ENCODE measurements at regions not wholly inside any gene's neighbourhood (a gene's known extent, or its start where the extent isn't known, plus 50 kb on each side); places are given as distances from the start of the nearest gene placed in this dataset.

- H3K4me1 Mint-ChIP-seq (ENCODE audit: low read depth, unreplicated experiment): no peaks in the 10 kb centered on the region
- no peaks in the 10 kb centered on the region for H3K36me3 Mint-ChIP-seq (ENCODE audit: insufficient read depth, unreplicated experiment)
- CTCF ChIA-PET: no interaction called here
- H3K27ac Mint-ChIP-seq (ENCODE audit: unreplicated experiment): no peak overlapping the region
- intact Hi-C loops (cut with micrococcal nuclease; ENCODE audit: unreplicated experiment): no loop called here
- no peaks in the 10 kb centered on the region for H3K9me3 Mint-ChIP-seq (ENCODE audit: low read depth, unreplicated experiment)
- BruUV-seq (replicated peaks): no TSS peak
- no peak overlapping the region for H3K4me3 Mint-ChIP-seq (ENCODE audit: low read depth, unreplicated experiment)
- peaks cover 21% of the 10 kb centered on the region for H3K27me3 Mint-ChIP-seq (ENCODE audit: unreplicated experiment)
- TF ChIP-seq CTCF (IDR thresholded peaks at IDR 0.05; ENCODE audit: unreplicated experiment): no peak
- no peak for DNase-seq
Measured at GRCh38 chr2:126978333-126978732, 79.6 kb downstream of the TEX51 start.

- CTCF ChIA-PET: no interaction called here
- Mint-ChIP-seq H3K9me3 (ENCODE audit: low read depth, unreplicated experiment) (no peaks in the 10 kb centered on the region), H3K27me3 (ENCODE audit: unreplicated experiment) (peaks cover 13% of the 10 kb centered on the region), H3K4me3 (ENCODE audit: low read depth, unreplicated experiment) (no peak overlapping the region), H3K4me1 (ENCODE audit: low read depth, unreplicated experiment) (no peaks in the 10 kb centered on the region), H3K36me3 (ENCODE audit: insufficient read depth, unreplicated experiment) (no peaks in the 10 kb centered on the region), H3K27ac (ENCODE audit: unreplicated experiment) (no peak overlapping the region)
- TF ChIP-seq CTCF (IDR thresholded peaks at IDR 0.05; ENCODE audit: unreplicated experiment): no peak
- BruUV-seq (replicated peaks): no TSS peak
- DNase-seq: no peak
- intact Hi-C loops (cut with micrococcal nuclease; ENCODE audit: unreplicated experiment): no loop called here
Measured at GRCh38 chr2:126979039-126980003, 80.6 kb downstream of the TEX51 start.

GRCh38 chr2:126981476-126981875, 82.8 kb downstream of the TEX51 start:
- DNase-seq: no peak
- CTCF ChIA-PET: no interaction called here
- no peak for TF ChIP-seq CTCF (IDR thresholded peaks at IDR 0.05; ENCODE audit: unreplicated experiment)
- Mint-ChIP-seq H3K27ac (ENCODE audit: unreplicated experiment) (no peak overlapping the region), H3K4me3 (ENCODE audit: low read depth, unreplicated experiment) (no peak overlapping the region), H3K4me1 (ENCODE audit: low read depth, unreplicated experiment) (no peaks in the 10 kb centered on the region), H3K9me3 (ENCODE audit: low read depth, unreplicated experiment) (no peaks in the 10 kb centered on the region), H3K36me3 (ENCODE audit: insufficient read depth, unreplicated experiment) (no peaks in the 10 kb centered on the region), H3K27me3 (ENCODE audit: unreplicated experiment) (peaks cover 21% of the 10 kb centered on the region)
- BruUV-seq (replicated peaks): no TSS peak
- intact Hi-C loops (cut with micrococcal nuclease; ENCODE audit: unreplicated experiment): no loop called here

- Mint-ChIP-seq H3K36me3 (ENCODE audit: insufficient read depth, unreplicated experiment) (no peaks in the 10 kb centered on the region), H3K27me3 (ENCODE audit: unreplicated experiment) (peaks cover 31% of the 10 kb centered on the region), H3K27ac (ENCODE audit: unreplicated experiment) (no peak overlapping the region), H3K4me1 (ENCODE audit: low read depth, unreplicated experiment) (no peaks in the 10 kb centered on the region), H3K4me3 (ENCODE audit: low read depth, unreplicated experiment) (no peak overlapping the region), H3K9me3 (ENCODE audit: low read depth, unreplicated experiment) (no peaks in the 10 kb centered on the region)
- DNase-seq: no peak
- no peak for TF ChIP-seq CTCF (IDR thresholded peaks at IDR 0.05; ENCODE audit: unreplicated experiment)
- CTCF ChIA-PET: no interaction called here
- intact Hi-C loops (cut with micrococcal nuclease; ENCODE audit: unreplicated experiment): no loop called here
- BruUV-seq (replicated peaks): no TSS peak
Measured at GRCh38 chr2:126982935-126983334, 84.2 kb downstream of the TEX51 start.
